ENCODE measurements at regions not wholly inside any gene's neighbourhood (a gene's known extent, or its start where the extent isn't known, plus 50 kb on each side); places are given as distances from the start of the nearest gene placed in this dataset.

- no peak for TF ChIP-seq CTCF (IDR thresholded peaks at IDR 0.05)
- Histone ChIP-seq H3K27ac (no peak overlapping the region), H3K4me3 (no peak overlapping the region), H3K36me3 (no peaks in the 10 kb centered on the region), H3K4me1 (no peaks in the 10 kb centered on the region), H3K27me3 (no peaks in the 10 kb centered on the region), H3K9me3 (peaks cover 0 to 5% of the 10 kb centered on the region in 2 donors)
- ATAC-seq: no peak
- DNase-seq: no peak
- intact Hi-C loops (cut with DNase I): no loop called here
Observed at GRCh38 chr11:103825469-103825868, 211.0 kb upstream of the DDI1 start.

GRCh38 chr11:103826856-103827255 is 209.6 kb upstream of the DDI1 start:
- Histone ChIP-seq H3K9me3 (peaks cover 0 to 15% of the 10 kb centered on the region in 2 donors), H3K36me3 (no peaks in the 10 kb centered on the region), H3K4me1 (no peaks in the 10 kb centered on the region), H3K27me3 (no peaks in the 10 kb centered on the region), H3K27ac (no peak overlapping the region), H3K4me3 (no peak overlapping the region)
- DNase-seq (no peak), ATAC-seq (no peak)
- no peak for TF ChIP-seq CTCF (IDR thresholded peaks at IDR 0.05)
- intact Hi-C loops (cut with DNase I): no loop called here

- ATAC-seq (no peak), DNase-seq (peak in 1 of 4 donors; percentile 24)
- Histone ChIP-seq H3K27ac (no peak overlapping the region), H3K4me3 (no peak overlapping the region), H3K36me3 (no peaks in the 10 kb centered on the region), H3K27me3 (no peaks in the 10 kb centered on the region), H3K9me3 (peaks cover 0 to 24% of the 10 kb centered on the region in 2 donors), H3K4me1 (no peaks in the 10 kb centered on the region)
- TF ChIP-seq CTCF (IDR thresholded peaks at IDR 0.05): no peak
- intact Hi-C loops (cut with DNase I): no loop called here
Observed at GRCh38 chr11:103829596-103829995, 206.8 kb upstream of the DDI1 start.

GRCh38 chr11:103830205-103830604 is 206.2 kb upstream of the DDI1 start:
- TF ChIP-seq CTCF (IDR thresholded peaks at IDR 0.05): no peak
- Histone ChIP-seq H3K4me3 (no peak overlapping the region), H3K4me1 (no peaks in the 10 kb centered on the region), H3K27ac (no peak overlapping the region), H3K9me3 (peaks cover 0 to 24% of the 10 kb centered on the region in 2 donors), H3K36me3 (no peaks in the 10 kb centered on the region), H3K27me3 (no peaks in the 10 kb centered on the region)
- ATAC-seq (no peak), DNase-seq (no peak)
- intact Hi-C loops (cut with DNase I): no loop called here

- peaks cover 0 to 24% of the 10 kb centered on the region in 2 donors for H3K9me3 ChIP-seq
- H3K4me1 ChIP-seq: no peaks in the 10 kb centered on the region
- no peak overlapping the region for H3K27ac ChIP-seq
- no peaks in the 10 kb centered on the region for H3K27me3 ChIP-seq
- ATAC-seq (no peak), DNase-seq (no peak)
- intact Hi-C loops (cut with DNase I): no loop called here
- no peaks in the 10 kb centered on the region for H3K36me3 ChIP-seq
- TF ChIP-seq CTCF (IDR thresholded peaks at IDR 0.05): no peak
- no peak overlapping the region for H3K4me3 ChIP-seq
Observed at GRCh38 chr11:103832762-103833161, 203.7 kb upstream of the DDI1 start.
